HAP-1 (cell line): ENCODE measurements at regions not wholly inside any gene's neighbourhood (a gene's known extent, or its start where the extent isn't known, plus 50 kb on each side); places are given as distances from the start of the nearest gene placed in this dataset.
A peak's percentile ranks its signal among the peaks of the same experiment; 100 is the strongest.

Experiments
- DNase-seq, 2 experiments: peaks; one replicate each; pipeline ENCODE4 v3.0.0-alpha.2; 2016 to 2020; ENCODE audit warnings: low spot score in 2 of 2
- H3K27me3 ChIP-seq: fragments of 250-450 bp; sonication (Bioruptor Pico); 2 replicates; pipeline ENCODE4 v1.5.1; 2020; ENCODE audit warnings: low read depth, mild to moderate bottlenecking, moderate library complexity
- H3K36me3 ChIP-seq: fragments of 250-450 bp; sonication (Bioruptor Pico); replicated peaks from 2 replicates; pipeline ENCODE4 v1.5.1; 2020; ENCODE audit warnings: mild to moderate bottlenecking
- H3K4me1 ChIP-seq: fragments of 250-450 bp; sonication (Bioruptor Pico); 2 replicates; pipeline ENCODE4 v1.5.1; 2020; ENCODE audit warnings: mild to moderate bottlenecking
- H3K4me3 ChIP-seq: fragments of 250-450 bp; sonication (Bioruptor Pico); 2 replicates; pipeline ENCODE4 v1.5.1; 2020; ENCODE audit warnings: mild to moderate bottlenecking, moderate library complexity
- H3K9me3 ChIP-seq: fragments of 250-450 bp; sonication (Bioruptor Pico); 2 replicates; pipeline ENCODE4 v1.5.1; 2020; ENCODE audit warnings: mild to moderate bottlenecking, moderate library complexity
- in situ Hi-C: fragments of 300-500 bp; cut with MboI; formaldehyde crosslinking; loops from 3 replicates; pipeline ENCODE4 v1.14.3; 2020; ENCODE audit warnings: low sequenced_read_pairs, inconsistent platforms, mixed read lengths

- Histone ChIP-seq H3K4me3 (no peak overlapping the region), H3K36me3 (no peaks in the 10 kb centered on the region), H3K4me1 (peaks cover 31% of the 10 kb centered on the region), H3K27me3 (no peaks in the 10 kb centered on the region), H3K9me3 (no peaks in the 10 kb centered on the region)
- no peak for DNase-seq
- in situ Hi-C loops, result no loop called here
Observed at GRCh38 chr9:7403839-7404487, 395.6 kb downstream of the DMAC1 start.

GRCh38 chr9:7403028-7403389 is 396.6 kb downstream of the DMAC1 start:
- in situ Hi-C loops, result no loop called here
- no peaks in the 10 kb centered on the region for H3K9me3 ChIP-seq
- H3K4me1 ChIP-seq, result peaks cover 31% of the 10 kb centered on the region
- H3K4me3 ChIP-seq, result no peak overlapping the region
- H3K36me3 ChIP-seq, result no peaks in the 10 kb centered on the region
- H3K27me3 ChIP-seq, result no peaks in the 10 kb centered on the region
- peak in 1 of 2 experiments; percentile 24 for DNase-seq

- in situ Hi-C loops, result no loop called here
- peaks cover 31% of the 10 kb centered on the region for H3K4me1 ChIP-seq
- H3K4me3 ChIP-seq, result no peak overlapping the region
- no peaks in the 10 kb centered on the region for H3K9me3 ChIP-seq
- peak; percentile 39 to 69 for DNase-seq
- no peaks in the 10 kb centered on the region for H3K27me3 ChIP-seq
- no peaks in the 10 kb centered on the region for H3K36me3 ChIP-seq
Observed at GRCh38 chr9:7402334-7403027, 397.1 kb downstream of the DMAC1 start.

GRCh38 chr9:7401116-7401515 is 398.5 kb downstream of the DMAC1 start:
- Histone ChIP-seq H3K4me1 (peaks cover 31% of the 10 kb centered on the region), H3K9me3 (no peaks in the 10 kb centered on the region), H3K27me3 (no peaks in the 10 kb centered on the region), H3K36me3 (no peaks in the 10 kb centered on the region), H3K4me3 (no peak overlapping the region)
- DNase-seq, result peak; percentile 16 to 74
- in situ Hi-C loops, result no loop called here

GRCh38 chr9:7394002-7394774 is 405.4 kb downstream of the DMAC1 start:
- H3K9me3 ChIP-seq, result no peaks in the 10 kb centered on the region
- in situ Hi-C loops, result no loop called here
- peak; percentile 13 to 21 for DNase-seq

GRCh38 chr9:7392148-7392547 is 407.4 kb downstream of the DMAC1 start:
- in situ Hi-C loops, result no loop called here
- Histone ChIP-seq H3K4me1 (no peaks in the 10 kb centered on the region), H3K4me3 (no peak overlapping the region), H3K36me3 (no peaks in the 10 kb centered on the region), H3K9me3 (no peaks in the 10 kb centered on the region), H3K27me3 (no peaks in the 10 kb centered on the region; the same call in 1 of the 2 replicates)
- DNase-seq, result no peak

More at GRCh38 chr9:7394002-7394774, 405.4 kb downstream of the DMAC1 start:
- H3K4me3 ChIP-seq, result no peak overlapping the region
- H3K4me1 ChIP-seq, result no peaks in the 10 kb centered on the region
- no peaks in the 10 kb centered on the region; the same call in 1 of the 2 replicates for H3K27me3 ChIP-seq
- no peaks in the 10 kb centered on the region for H3K36me3 ChIP-seq

GRCh38 chr9:7388755-7389154 is 410.8 kb downstream of the DMAC1 start:
- no peaks in the 10 kb centered on the region for H3K27me3 ChIP-seq
- H3K4me1 ChIP-seq, result no peaks in the 10 kb centered on the region
- H3K9me3 ChIP-seq, result no peaks in the 10 kb centered on the region
- no peaks in the 10 kb centered on the region for H3K36me3 ChIP-seq
- H3K4me3 ChIP-seq, result no peak overlapping the region
- DNase-seq, result no peak
- in situ Hi-C loops, result no loop called here

- H3K36me3 ChIP-seq, result no peaks in the 10 kb centered on the region
- no peaks in the 10 kb centered on the region for H3K9me3 ChIP-seq
- no peaks in the 10 kb centered on the region for H3K4me1 ChIP-seq
- no peaks in the 10 kb centered on the region for H3K27me3 ChIP-seq
- H3K4me3 ChIP-seq, result no peak overlapping the region
- DNase-seq, result no peak
- in situ Hi-C loops, result no loop called here
Observed at GRCh38 chr9:7387840-7388239, 411.7 kb downstream of the DMAC1 start.

GRCh38 chr9:7382304-7382703 is 417.3 kb downstream of the DMAC1 start:
- Histone ChIP-seq H3K27me3 (no peaks in the 10 kb centered on the region), H3K4me3 (no peak overlapping the region), H3K4me1 (no peaks in the 10 kb centered on the region), H3K9me3 (no peaks in the 10 kb centered on the region), H3K36me3 (no peaks in the 10 kb centered on the region)
- DNase-seq, result no peak
- in situ Hi-C loops, result no loop called here

GRCh38 chr9:7377489-7377888 is 422.1 kb downstream of the DMAC1 start:
- Histone ChIP-seq H3K27me3 (no peaks in the 10 kb centered on the region), H3K4me1 (no peaks in the 10 kb centered on the region), H3K36me3 (no peaks in the 10 kb centered on the region), H3K4me3 (no peak overlapping the region), H3K9me3 (peaks cover 2% of the 10 kb centered on the region; the same call in 1 of the 2 replicates)
- in situ Hi-C loops, result no loop called here
- no peak for DNase-seq

GRCh38 chr9:7376833-7377232 is 422.7 kb downstream of the DMAC1 start:
- Histone ChIP-seq H3K36me3 (no peaks in the 10 kb centered on the region), H3K4me3 (no peak overlapping the region), H3K27me3 (no peaks in the 10 kb centered on the region), H3K4me1 (no peaks in the 10 kb centered on the region), H3K9me3 (peaks cover 2% of the 10 kb centered on the region; the same call in 1 of the 2 replicates)
- in situ Hi-C loops, result no loop called here
- no peak for DNase-seq

GRCh38 chr9:7376213-7376612 is 423.4 kb downstream of the DMAC1 start:
- in situ Hi-C loops, result no loop called here
- no peak for DNase-seq
- Histone ChIP-seq H3K4me3 (no peak overlapping the region), H3K4me1 (no peaks in the 10 kb centered on the region), H3K27me3 (no peaks in the 10 kb centered on the region), H3K9me3 (peaks cover 2% of the 10 kb centered on the region; the same call in 1 of the 2 replicates), H3K36me3 (no peaks in the 10 kb centered on the region)

- in situ Hi-C loops, result no loop called here
- Histone ChIP-seq H3K27me3 (no peaks in the 10 kb centered on the region), H3K9me3 (peaks cover 2% of the 10 kb centered on the region; the same call in 1 of the 2 replicates), H3K36me3 (no peaks in the 10 kb centered on the region), H3K4me3 (no peak overlapping the region), H3K4me1 (no peaks in the 10 kb centered on the region)
- DNase-seq, result no peak
Observed at GRCh38 chr9:7375013-7375511, 424.5 kb downstream of the DMAC1 start.

- H3K36me3 ChIP-seq, result no peaks in the 10 kb centered on the region
- H3K9me3 ChIP-seq, result peaks cover under 1% of the 10 kb centered on the region; the same call in 1 of the 2 replicates
- no peak overlapping the region for H3K4me3 ChIP-seq
- no peak for DNase-seq
- H3K4me1 ChIP-seq, result no peaks in the 10 kb centered on the region
- H3K27me3 ChIP-seq, result no peaks in the 10 kb centered on the region
- in situ Hi-C loops, result no loop called here
Observed at GRCh38 chr9:7370988-7371387, 428.6 kb downstream of the DMAC1 start.
